Cerebellar cortex (tissue), 1 donor: ENCODE measurements at regions not wholly inside any gene's neighbourhood (a gene's known extent, or its start where the extent isn't known, plus 50 kb on each side); places are given as distances from the start of the nearest gene placed in this dataset.

Experiments
- DNase-seq: peaks from one replicate; pipeline ENCODE4 v3.0.0-alpha.2; 2015; ENCODE audit warnings: low spot score

- DNase-seq: no peak
These were observed 54.4 kb downstream of the UNCX start for GRCh38 chr7:1286946-1287645.

DNA sequence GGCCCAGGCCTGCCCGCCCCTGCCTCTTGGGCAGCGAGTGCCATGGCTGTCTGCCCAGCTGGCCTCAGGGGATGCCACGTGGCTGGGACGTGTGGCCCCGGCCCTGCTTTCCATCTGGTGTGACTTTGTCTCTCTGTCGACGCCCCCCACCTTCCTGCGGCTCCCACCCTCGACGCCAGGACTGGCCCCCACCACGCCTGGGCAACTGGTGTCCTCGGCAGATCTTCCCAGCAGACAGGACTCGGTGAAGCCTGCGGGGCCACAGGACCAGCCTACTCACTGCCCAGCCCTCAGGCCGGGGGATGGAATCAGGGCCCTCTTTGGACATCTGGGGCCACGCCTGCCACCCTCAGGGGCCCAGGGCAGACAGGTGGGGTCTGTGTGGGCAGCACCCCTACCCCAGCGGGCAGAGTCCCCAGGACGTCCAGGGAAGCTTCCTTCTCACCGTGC, 55.1 kb downstream of the UNCX start:
- DNase-seq: peak; percentile 17

DNA sequence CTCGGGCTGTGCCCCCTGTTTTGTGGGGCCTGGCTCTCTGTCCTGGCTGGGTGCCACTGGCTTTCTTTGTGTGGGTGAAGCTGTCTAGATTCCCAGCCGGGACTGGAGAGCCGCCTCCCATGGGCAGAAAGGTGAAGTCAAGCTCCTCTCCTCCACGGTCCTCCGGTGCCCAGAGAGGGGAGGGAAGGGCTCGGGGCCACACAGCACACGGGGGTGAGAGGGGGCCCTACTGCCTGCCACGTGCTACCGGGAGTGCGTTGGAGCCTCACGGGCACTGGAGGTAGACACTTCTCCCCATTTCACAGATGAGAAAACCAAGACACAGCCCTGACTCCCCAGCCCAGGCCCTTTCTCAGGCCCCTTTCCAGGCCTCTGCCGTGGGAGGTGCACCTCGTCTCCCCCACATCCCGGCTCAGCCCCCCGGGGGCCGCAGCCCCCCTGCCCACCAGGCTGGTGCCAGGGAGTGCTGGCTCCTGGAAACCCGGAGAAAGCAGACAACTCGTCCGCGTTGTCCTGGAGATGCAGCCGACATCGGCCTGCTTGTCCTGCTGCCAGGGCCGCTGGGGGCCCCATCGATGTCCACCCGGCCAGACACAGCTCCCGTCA, 55.8 kb downstream of the UNCX start:
- DNase-seq: no peak

DNA sequence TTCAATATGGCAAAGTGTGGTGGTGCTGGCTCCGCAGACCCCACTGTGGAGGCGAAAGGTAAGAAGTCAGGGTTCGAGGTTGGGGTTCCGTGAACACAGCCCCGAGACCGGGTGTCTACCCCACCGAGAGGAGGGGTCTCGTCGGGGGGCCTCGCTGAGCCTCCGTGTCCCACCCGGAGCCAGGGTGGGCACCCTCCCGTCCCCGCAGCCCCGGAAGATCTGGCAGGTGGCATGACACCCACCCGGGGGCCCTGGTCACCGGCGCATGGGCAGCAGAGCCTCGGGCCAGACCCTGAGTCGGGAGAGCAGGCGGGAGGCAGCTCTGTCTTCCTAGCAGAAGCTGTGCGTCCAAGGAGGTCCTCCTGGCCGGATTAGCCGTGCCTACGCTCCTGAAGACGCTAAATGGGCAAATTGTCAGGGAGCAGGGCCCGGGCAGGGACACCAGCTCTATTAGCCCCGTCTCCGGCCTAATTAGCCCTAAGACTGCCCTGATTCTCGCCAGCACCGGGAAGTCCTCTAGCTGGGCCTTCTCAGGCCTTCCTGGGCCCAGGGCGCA, 56.4 kb downstream of the UNCX start:
- peak; percentile 21 for DNase-seq

- peak; percentile 50 for DNase-seq
These were observed 57.0 kb downstream of the UNCX start for GRCh38 chr7:1289666-1290025.

DNA sequence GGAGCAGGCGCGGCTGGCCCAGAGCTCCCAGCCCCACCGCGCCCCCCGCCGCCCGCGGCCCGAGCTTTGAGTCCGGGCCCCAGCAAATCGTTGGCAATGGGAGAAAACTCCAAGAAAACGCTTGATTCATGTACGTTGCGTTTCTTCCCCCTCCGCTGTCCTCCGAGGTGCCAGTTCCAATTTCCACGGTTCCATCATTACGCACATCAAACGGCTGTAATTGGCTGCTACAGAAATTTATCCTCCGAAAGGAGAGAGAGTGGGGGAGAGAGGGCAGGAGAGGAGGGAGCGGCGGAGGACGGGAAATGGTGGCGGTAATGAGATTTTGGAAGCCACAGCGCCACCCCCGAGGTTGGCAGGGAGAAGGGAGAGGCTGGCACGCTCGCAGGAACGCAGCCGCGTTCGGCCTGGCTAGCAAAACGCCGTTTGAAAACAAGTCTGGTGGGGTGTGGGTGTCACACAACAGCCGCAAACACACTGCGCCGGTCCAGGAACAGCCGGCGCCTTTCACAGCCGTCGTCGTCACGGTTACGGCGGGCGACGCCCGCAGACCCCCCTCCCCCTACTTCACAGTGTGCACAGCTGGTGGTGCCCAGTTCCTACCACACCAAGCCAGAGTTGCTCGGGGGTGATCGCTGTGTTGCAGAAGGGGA, 57.5 kb downstream of the UNCX start:
- peak; percentile 82 for DNase-seq

- peak; percentile 47 for DNase-seq
These were observed 58.1 kb downstream of the UNCX start for GRCh38 chr7:1290679-1291356.

- no peak for DNase-seq
These were observed 58.7 kb downstream of the UNCX start for GRCh38 chr7:1291357-1291689.

DNA sequence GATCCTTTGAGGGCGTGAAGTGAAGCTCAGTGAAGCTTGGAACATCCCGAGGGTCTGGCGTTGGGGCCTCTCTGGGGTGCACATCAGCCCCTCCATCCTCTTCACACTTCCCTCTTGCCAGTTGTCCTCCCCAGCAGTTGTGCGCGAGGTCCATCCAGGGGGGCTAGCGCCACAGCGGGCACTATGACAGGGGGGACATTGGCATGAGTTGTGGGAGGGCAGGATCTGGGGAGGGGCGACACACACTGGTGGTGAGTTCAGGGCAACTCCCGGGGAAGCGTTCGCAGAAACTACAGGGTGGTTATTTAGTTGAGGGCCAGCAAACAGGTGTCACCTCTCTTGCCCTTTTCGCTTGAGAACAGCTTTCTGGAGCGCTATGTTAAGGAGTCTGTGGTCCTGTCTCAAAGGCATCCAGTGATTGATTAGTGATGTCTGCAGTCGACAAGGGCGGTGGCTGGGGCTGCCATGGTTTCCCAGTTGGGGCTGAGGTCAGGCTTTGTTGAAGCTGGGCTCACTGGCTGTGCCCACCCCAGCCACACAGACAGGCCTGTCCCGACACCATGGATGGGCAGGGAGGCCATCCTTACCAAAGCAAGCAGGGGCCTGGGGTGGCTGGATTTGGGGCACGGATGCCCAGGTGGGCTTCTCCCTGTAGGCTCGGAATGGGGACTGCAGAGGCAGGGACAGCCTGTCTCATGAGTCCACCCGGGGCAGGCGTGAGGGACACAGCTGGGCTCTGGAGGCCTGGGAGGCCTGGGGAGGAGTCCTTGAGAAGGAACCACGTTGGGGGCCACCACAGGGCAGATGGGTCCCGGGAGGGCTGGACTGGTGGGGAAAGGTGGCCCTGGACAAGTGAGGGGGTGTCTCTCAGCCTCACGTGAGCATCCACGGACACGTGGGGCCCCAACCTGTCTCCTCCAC, 59.4 kb downstream of the UNCX start:
- no peak for DNase-seq

DNA sequence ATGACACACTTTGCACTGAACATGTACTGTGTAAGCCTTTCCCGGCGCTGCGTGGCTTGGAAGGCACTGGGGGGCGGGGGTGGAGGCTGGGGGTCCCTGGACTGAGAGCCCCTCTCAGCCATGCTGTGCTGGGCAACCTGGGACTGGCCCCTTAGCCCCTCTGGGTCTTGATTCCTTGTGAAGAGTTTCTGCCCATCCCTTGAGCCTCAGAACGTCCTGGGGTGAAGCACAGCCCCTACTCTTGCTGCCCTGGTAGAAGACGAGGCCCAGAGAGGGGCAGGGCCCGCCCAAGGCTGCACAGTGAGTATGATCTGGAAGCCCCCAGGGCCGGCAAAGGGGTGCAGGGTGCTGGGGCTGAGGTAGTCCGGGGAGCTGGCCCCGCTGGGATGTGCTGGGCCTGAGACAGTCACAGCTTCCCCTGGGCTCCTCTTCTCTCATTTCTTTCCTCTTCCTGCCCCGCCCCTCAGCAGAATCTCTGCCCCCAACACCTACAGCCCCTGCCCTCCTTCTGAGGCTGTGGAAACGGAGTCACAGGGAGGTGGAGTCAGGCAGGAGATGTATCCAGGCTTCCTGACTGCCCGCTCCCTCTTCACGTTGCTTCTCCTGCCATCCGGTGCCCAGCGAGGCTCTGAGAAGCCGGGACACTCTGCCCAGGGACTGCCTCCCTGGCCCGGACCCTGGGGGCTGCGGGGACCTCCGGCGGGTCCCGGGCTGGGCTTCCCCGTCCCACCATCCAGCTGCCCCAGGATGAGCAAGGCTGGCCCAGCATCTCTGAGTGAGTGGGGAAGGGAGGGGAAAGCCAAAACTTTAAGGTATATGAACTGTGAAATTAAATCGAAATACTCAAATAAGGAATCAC, 60.5 kb downstream of the UNCX start:
- no peak for DNase-seq

GRCh38 chr7:1293950-1294411, 61.3 kb downstream of the UNCX start:
- no peak for DNase-seq

- no peak for DNase-seq
These were observed 63.2 kb downstream of the UNCX start for GRCh38 chr7:1295776-1296355.

DNA sequence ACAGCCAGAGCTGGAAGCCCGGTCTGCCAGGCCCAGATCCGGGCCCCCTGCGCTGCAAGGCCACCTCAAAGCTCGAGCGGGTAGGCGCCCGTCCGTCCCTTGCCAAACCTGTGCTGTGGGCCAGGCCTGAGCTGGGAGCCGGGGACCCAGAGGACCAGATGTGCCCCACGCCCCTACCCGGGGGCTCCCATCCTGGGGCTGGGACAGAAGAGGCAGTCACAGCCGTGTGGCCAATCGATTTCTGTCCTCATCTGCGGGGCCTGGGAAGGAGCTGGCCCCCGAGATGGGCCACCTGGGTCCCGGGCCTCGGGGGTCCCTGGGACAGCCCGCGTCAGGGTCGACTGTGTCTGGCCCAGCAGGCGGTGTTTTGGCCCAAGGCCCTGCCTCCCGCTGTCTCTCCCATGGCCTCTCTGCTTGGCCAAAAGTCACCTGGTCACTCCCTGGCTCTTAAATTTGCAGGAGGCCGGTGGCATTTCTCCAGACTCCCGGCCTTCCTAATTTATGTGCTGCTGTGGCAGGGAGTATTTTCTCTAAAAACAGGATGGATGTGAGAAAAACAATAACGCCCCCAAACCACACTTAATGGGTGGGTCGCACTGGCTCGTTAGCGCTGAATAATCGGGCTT, 63.8 kb downstream of the UNCX start:
- DNase-seq: no peak

DNA sequence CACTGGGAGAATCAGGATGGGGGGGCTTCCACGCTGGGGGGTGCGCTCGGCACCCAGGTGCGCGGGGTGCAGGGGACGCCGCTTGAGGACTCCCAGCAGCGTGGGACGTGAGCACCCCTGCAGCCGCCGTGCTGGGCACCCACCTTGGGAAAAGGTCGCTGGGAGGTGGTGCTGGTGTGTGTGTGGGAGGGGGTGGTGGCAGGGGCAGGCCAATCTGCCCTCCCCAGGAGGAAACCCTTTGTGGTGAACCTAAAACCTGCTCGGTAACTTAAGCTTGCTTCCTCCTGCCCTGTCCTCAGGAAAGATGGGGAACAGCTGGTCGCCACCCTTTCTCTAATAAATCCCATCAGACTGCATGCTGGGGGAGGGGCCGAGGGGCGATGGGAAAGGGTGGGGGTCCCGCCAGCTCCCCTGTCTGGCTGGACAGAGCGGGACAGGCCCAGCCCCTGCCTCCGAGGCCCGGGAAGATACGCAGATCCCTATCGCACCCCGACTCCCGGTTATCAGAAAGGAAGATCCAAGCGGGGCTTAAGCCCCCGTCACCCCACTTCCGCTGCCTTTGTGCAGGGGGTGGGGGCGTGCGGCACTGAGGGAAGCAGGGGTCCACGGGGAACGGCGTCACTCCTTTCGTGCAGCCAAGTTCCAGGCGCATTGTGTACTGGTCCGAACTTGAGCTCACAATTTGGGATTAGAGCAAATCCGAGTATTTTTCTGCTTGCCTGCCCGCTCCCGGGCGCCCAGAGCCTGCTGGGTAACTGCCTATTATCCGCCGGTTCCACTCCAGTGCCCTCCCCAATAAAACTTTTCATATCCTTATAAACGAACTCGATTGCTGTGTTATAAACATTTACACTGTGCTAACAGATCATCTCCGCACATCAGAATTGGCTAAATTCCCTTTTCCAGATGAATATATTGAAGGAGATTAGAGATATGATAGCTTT, 64.6 kb downstream of the UNCX start:
- DNase-seq: no peak

GRCh38 chr7:1298051-1298930, 65.6 kb downstream of the UNCX start:
- DNase-seq: no peak

GRCh38 chr7:1298931-1299885, 66.5 kb downstream of the UNCX start:
- DNase-seq: no peak
